Right atrium auricular region (tissue), 2 donors: ENCODE measurements at regions not wholly inside any gene's neighbourhood (a gene's known extent, or its start where the extent isn't known, plus 50 kb on each side); places are given as distances from the start of the nearest gene placed in this dataset.

ENCODE experiments used
- DNase-seq: peaks from one replicate; pipeline ENCODE4 v3.0.0-alpha.2; 2019; ENCODE audit warnings: low spot score
- H3K27ac ChIP-seq, 2 donors: fragments of 200-600 bp; sonication (generic); 1 replicate in 1 of 2; 2 replicates in 1 of 2; pipeline ENCODE4 v1.5.1; 2016 to 2019
- H3K27me3 ChIP-seq, 2 donors: fragments of 200-600 bp; sonication (generic); one replicate each; pipeline versions ENCODE4 v1.5.1 to v1.6.0; 2017 to 2019
- H3K36me3 ChIP-seq: fragments of 200-600 bp; sonication (generic); one replicate; pipeline ENCODE4 v1.5.1; 2016
- H3K4me1 ChIP-seq, 2 donors: fragments of 200-600 bp; sonication (generic); one replicate each; pipeline versions ENCODE4 v1.5.1 to v1.6.0; 2017 to 2019
- H3K4me3 ChIP-seq, 2 donors: fragments of 200-600 bp; sonication (generic); 1 replicate in 1 of 2; 2 replicates in 1 of 2; pipeline ENCODE4 v1.5.1; 2017 to 2019; ENCODE audit warnings: mild to moderate bottlenecking in 1 of 2, moderate library complexity in 1 of 2
- H3K9me3 ChIP-seq, 2 donors: fragments of 200-600 bp; sonication (generic); one replicate each; pipeline ENCODE4 v1.5.1; 2019
- CTCF ChIP-seq, 2 donors: fragments of 200-600 bp; sonication (generic); IDR thresholded peaks; one replicate each; pipeline ENCODE4 v1.5.1; 2019; ENCODE audit warnings: antibody characterized with exemption in 2 of 2

GRCh38 chrX:11949291-11949690 lies 189.0 kb upstream of the FRMPD4 start:
- Histone ChIP-seq H3K9me3 (no peaks in the 10 kb centered on the region), H3K27me3 (no peaks in the 10 kb centered on the region), H3K27ac (no peak overlapping the region), H3K4me3 (no peak overlapping the region), H3K36me3 (no peaks in the 10 kb centered on the region), H3K4me1 (no peaks in the 10 kb centered on the region)
- TF ChIP-seq CTCF (IDR thresholded peaks at IDR 0.05) = no peak
- DNase-seq = no peak

GRCh38 chrX:11952176-11952720 lies 186.0 kb upstream of the FRMPD4 start:
- Histone ChIP-seq H3K4me3 (no peak overlapping the region), H3K4me1 (no peaks in the 10 kb centered on the region), H3K36me3 (no peaks in the 10 kb centered on the region), H3K27me3 (no peaks in the 10 kb centered on the region), H3K27ac (no peak overlapping the region), H3K9me3 (no peaks in the 10 kb centered on the region)
- TF ChIP-seq CTCF (IDR thresholded peaks at IDR 0.05) = no peak
- no peak for DNase-seq

DNA sequence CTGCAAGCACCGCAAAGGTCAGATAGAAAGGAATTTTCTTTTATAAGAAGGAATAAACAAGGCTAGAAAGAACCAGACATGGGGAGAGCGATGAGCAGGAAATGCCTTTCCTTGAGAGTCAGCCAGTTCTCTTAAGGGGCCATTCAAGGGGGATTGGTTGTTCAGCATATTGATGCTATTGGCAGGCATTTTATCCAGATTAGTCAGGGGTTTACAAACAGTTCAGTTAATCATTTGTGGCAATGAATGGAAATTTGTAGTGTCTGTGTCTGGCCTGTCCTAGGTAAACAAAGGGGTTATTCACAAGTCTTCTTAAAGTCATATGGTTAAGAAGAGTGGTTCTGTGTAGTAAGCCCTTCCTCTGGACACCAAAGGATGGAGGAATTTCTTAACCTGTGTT lies 184.7 kb upstream of the FRMPD4 start:
- no peak for TF ChIP-seq CTCF (IDR thresholded peaks at IDR 0.05)
- no peak overlapping the region for H3K4me3 ChIP-seq
- no peaks in the 10 kb centered on the region for H3K27me3 ChIP-seq
- no peak overlapping the region for H3K27ac ChIP-seq
- H3K4me1 ChIP-seq = no peaks in the 10 kb centered on the region
- no peaks in the 10 kb centered on the region for H3K9me3 ChIP-seq
- H3K36me3 ChIP-seq = no peaks in the 10 kb centered on the region
- DNase-seq = no peak

DNA sequence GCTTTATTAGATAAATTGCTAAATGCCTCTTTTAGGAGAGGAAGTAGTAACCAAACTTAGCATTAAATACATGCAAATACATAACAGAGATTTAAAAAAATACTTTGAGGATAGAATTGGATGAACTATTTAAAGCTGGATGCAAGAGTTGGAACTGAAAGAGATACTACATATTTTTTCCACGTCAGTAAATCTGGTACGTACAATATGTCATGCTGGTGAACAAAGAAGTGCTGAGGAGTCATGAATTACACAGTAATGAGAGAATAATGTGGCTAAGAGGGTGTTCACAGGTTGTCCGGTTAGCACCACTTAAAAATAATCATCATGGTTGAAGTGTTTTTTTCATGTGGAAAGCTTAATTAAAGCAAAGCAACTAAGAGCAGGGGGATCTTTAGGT lies 184.1 kb upstream of the FRMPD4 start:
- Histone ChIP-seq H3K27ac (no peak overlapping the region), H3K4me3 (no peak overlapping the region), H3K36me3 (no peaks in the 10 kb centered on the region), H3K9me3 (no peaks in the 10 kb centered on the region), H3K4me1 (no peaks in the 10 kb centered on the region), H3K27me3 (no peaks in the 10 kb centered on the region)
- no peak for TF ChIP-seq CTCF (IDR thresholded peaks at IDR 0.05)
- DNase-seq = no peak

GRCh38 chrX:11960031-11960430 lies 178.2 kb upstream of the FRMPD4 start:
- H3K36me3 ChIP-seq = no peaks in the 10 kb centered on the region

More at GRCh38 chrX:11960031-11960430, 178.2 kb upstream of the FRMPD4 start:
- DNase-seq = no peak
- H3K4me3 ChIP-seq = no peak overlapping the region
- TF ChIP-seq CTCF (IDR thresholded peaks at IDR 0.05) = no peak
- H3K9me3 ChIP-seq = no peaks in the 10 kb centered on the region
- H3K27me3 ChIP-seq = no peaks in the 10 kb centered on the region
- no peak overlapping the region for H3K27ac ChIP-seq
- no peaks in the 10 kb centered on the region for H3K4me1 ChIP-seq
